ENCODE measurements at regions not wholly inside any gene's neighbourhood (a gene's known extent, or its start where the extent isn't known, plus 50 kb on each side); places are given as distances from the start of the nearest gene placed in this dataset.

- TF ChIP-seq JUN (IDR thresholded peaks at IDR 0.05; ENCODE audit: borderline replicate concordance, insufficient read depth, insufficient read length, low read depth) = no peak
- no peak for TF ChIP-seq POLR2AphosphoS5 (IDR thresholded peaks at IDR 0.05; ENCODE audit: insufficient read depth, low read depth, low read length)
- no peak for TF ChIP-seq POLR2A (IDR thresholded peaks at IDR 0.05; ENCODE audit: low read depth, low read length)
- TF ChIP-seq, protein P1, sequence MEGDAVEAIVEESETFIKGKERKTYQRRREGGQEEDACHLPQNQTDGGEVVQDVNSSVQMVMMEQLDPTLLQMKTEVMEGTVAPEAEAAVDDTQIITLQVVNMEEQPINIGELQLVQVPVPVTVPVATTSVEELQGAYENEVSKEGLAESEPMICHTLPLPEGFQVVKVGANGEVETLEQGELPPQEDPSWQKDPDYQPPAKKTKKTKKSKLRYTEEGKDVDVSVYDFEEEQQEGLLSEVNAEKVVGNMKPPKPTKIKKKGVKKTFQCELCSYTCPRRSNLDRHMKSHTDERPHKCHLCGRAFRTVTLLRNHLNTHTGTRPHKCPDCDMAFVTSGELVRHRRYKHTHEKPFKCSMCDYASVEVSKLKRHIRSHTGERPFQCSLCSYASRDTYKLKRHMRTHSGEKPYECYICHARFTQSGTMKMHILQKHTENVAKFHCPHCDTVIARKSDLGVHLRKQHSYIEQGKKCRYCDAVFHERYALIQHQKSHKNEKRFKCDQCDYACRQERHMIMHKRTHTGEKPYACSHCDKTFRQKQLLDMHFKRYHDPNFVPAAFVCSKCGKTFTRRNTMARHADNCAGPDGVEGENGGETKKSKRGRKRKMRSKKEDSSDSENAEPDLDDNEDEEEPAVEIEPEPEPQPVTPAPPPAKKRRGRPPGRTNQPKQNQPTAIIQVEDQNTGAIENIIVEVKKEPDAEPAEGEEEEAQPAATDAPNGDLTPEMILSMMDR (IDR thresholded peaks at IDR 0.05; ENCODE audit: extremely low read depth in 1 of 2, insufficient read depth in 1 of 2, low read depth in 1 of 2, low read length in 2 of 2) = no peak
- no peak for TF ChIP-seq FOS (IDR thresholded peaks at IDR 0.05; ENCODE audit: borderline replicate concordance, insufficient read depth, low read length)
- TF ChIP-seq EZH2 (IDR thresholded peaks at IDR 0.05; ENCODE audit: borderline replicate concordance, low read depth, low read length, severe bottlenecking) = no peak
- no peak for TF ChIP-seq MAX (IDR thresholded peaks at IDR 0.05; ENCODE audit: insufficient read depth, insufficient read length)
- TF ChIP-seq MYC (IDR thresholded peaks at IDR 0.05; ENCODE audit: low read depth, low read length) = no peak
- no peak for TF ChIP-seq GATA2 (IDR thresholded peaks at IDR 0.05; ENCODE audit: insufficient read depth, insufficient read length, low read depth, low read length)
Observed at GRCh38 chr14:80403036-80403435, 191.7 kb upstream of the DIO2 start.

Measured in endothelial cell of umbilical vein (primary cell).